ENCODE measurements at regions not wholly inside any gene's neighbourhood (a gene's known extent, or its start where the extent isn't known, plus 50 kb on each side); places are given as distances from the start of the nearest gene placed in this dataset.

DNA sequence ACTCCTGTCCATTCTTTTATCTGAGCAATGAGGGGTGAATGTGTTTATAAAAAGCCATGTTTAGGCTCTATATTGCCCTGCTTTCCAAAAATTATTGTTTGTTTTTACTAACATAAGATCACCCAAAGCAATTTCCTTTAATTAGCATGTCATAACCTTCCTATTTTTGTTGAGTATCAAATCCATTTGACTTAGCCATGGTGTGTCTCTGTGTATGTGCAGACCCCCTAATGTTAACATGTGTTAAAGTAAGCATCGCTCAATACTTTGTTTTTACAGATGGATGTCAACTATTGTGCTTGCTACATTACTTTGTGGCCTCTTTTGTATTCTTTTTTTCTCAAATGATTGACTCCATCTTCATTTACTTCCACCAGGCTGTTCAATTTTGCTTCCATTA is 585.4 kb downstream of the USP25 start:
- DNase-seq (no peak), FAIRE-seq (no peak)
- Histone ChIP-seq H3K36me3 (ENCODE audit: control insufficient read depth in 2 of 3, insufficient read depth in 3 of 3, low read length in 3 of 3) (no peaks in the 10 kb centered on the region), H3K27me3 (ENCODE audit: control insufficient read depth, insufficient read depth, low read length) (no peaks in the 10 kb centered on the region), H3K4me3 (ENCODE audit: low read length in 3 of 3) (no peak overlapping the region), H3K27ac (ENCODE audit: low read depth in 2 of 2, low read length in 2 of 2) (no peak overlapping the region), H3K9ac (ENCODE audit: low read length in 3 of 3) (no peak overlapping the region), H3K4me1 (ENCODE audit: control insufficient read depth in 2 of 3, insufficient read depth in 2 of 3, low read depth in 1 of 3, low read length in 3 of 3) (no peaks in the 10 kb centered on the region), H3K9me3 (ENCODE audit: control insufficient read depth in 2 of 3, insufficient read depth in 1 of 3, low read length in 3 of 3) (no peaks in the 10 kb centered on the region)
- TF ChIP-seq, protein P1, sequence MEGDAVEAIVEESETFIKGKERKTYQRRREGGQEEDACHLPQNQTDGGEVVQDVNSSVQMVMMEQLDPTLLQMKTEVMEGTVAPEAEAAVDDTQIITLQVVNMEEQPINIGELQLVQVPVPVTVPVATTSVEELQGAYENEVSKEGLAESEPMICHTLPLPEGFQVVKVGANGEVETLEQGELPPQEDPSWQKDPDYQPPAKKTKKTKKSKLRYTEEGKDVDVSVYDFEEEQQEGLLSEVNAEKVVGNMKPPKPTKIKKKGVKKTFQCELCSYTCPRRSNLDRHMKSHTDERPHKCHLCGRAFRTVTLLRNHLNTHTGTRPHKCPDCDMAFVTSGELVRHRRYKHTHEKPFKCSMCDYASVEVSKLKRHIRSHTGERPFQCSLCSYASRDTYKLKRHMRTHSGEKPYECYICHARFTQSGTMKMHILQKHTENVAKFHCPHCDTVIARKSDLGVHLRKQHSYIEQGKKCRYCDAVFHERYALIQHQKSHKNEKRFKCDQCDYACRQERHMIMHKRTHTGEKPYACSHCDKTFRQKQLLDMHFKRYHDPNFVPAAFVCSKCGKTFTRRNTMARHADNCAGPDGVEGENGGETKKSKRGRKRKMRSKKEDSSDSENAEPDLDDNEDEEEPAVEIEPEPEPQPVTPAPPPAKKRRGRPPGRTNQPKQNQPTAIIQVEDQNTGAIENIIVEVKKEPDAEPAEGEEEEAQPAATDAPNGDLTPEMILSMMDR (IDR thresholded peaks at IDR 0.05; ENCODE audit: borderline replicate concordance, extremely low read depth, insufficient read depth), result no peak
- intact Hi-C loops (cut with DNase I), result no loop called here

DNA sequence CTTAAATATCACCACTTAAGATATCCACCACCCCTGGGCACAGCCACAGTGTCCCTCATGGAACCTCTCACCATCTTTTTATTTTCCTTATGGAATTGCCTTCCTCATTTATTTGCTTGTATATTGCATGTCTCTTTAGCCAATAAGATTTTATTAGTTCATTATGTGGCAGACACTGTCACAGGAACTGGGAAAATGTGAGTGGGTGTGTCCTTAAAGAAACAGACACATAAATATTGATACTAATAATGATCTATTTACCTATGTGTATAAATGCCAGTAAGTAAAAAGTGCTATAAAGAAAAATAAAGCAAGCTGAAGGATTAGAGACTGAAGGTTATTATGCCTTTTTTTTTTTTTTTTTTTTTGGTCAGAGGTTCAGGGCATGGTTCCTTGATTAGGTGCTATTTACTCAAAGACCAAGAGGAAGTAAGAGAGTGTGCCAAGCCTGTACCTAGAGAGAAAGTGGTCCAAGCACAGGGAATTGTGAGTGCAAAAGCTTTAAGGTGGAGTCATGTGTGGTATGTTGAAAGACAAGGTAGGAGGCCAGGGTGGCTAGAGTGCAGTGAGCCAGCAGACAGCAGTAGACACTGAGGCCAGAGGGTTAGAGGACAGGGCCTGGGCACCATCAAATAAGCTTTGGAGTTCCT is 589.0 kb downstream of the USP25 start:
- TF ChIP-seq, protein P1 (IDR thresholded peaks at IDR 0.05; ENCODE audit: borderline replicate concordance, extremely low read depth, insufficient read depth), result no peak
- no peak for DNase-seq
- no peak overlapping the region for H3K27ac ChIP-seq (ENCODE audit: low read depth in 2 of 2, low read length in 2 of 2)
- no peaks in the 10 kb centered on the region for H3K27me3 ChIP-seq (ENCODE audit: control insufficient read depth, insufficient read depth, low read length)
- H3K9me3 ChIP-seq (ENCODE audit: control insufficient read depth in 2 of 3, insufficient read depth in 1 of 3, low read length in 3 of 3), result no peaks in the 10 kb centered on the region
- no peaks in the 10 kb centered on the region for H3K36me3 ChIP-seq (ENCODE audit: control insufficient read depth in 2 of 3, insufficient read depth in 3 of 3, low read length in 3 of 3)
- H3K4me1 ChIP-seq (ENCODE audit: control insufficient read depth in 2 of 3, insufficient read depth in 2 of 3, low read depth in 1 of 3, low read length in 3 of 3), result peaks cover 0 to 4% (median 0%) of the 10 kb centered on the region in 3 donors
- no peak for FAIRE-seq
- intact Hi-C loops (cut with DNase I), result no loop called here
- H3K9ac ChIP-seq (ENCODE audit: low read length in 3 of 3), result no peak overlapping the region
- no peak overlapping the region for H3K4me3 ChIP-seq (ENCODE audit: low read length in 3 of 3)

DNA sequence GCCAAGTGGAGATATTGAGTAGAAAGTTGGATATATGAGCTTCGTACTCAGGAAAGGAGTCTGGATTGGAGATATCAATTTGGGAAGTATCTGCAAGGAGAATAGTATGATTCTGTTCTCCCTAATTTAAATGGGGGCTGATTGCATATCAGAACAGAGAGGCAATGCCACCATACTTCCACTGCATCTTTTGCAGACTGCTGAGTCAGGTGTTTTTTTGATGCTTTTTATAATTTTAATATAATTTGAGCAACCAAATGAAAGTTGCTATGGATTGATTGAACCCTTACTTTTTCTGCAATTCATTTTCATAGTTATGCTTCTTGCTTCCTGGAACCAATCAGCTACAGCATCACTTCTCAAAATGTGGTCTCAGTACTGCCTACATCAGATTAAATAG is 590.3 kb downstream of the USP25 start:
- Histone ChIP-seq H3K9me3 (ENCODE audit: control insufficient read depth in 2 of 3, insufficient read depth in 1 of 3, low read length in 3 of 3) (no peaks in the 10 kb centered on the region), H3K36me3 (ENCODE audit: control insufficient read depth in 2 of 3, insufficient read depth in 3 of 3, low read length in 3 of 3) (no peaks in the 10 kb centered on the region), H3K4me1 (ENCODE audit: control insufficient read depth in 2 of 3, insufficient read depth in 2 of 3, low read depth in 1 of 3, low read length in 3 of 3) (peaks cover 0 to 4% (median 0%) of the 10 kb centered on the region in 3 donors), H3K4me3 (ENCODE audit: low read length in 3 of 3) (no peak overlapping the region), H3K27me3 (ENCODE audit: control insufficient read depth, insufficient read depth, low read length) (no peaks in the 10 kb centered on the region), H3K9ac (ENCODE audit: low read length in 3 of 3) (no peak overlapping the region), H3K27ac (ENCODE audit: low read depth in 2 of 2, low read length in 2 of 2) (no peak overlapping the region)
- TF ChIP-seq, protein P1 (IDR thresholded peaks at IDR 0.05; ENCODE audit: borderline replicate concordance, extremely low read depth, insufficient read depth), result no peak
- FAIRE-seq, result no peak
- intact Hi-C loops (cut with DNase I), result loop anchor here (10.0 kb wide), 1 partner anchor 235 kb away; no protein-coding TSS in a partner anchor
- DNase-seq, result no peak
